Osteoblast (primary cell): ENCODE measurements at regions not wholly inside any gene's neighbourhood (a gene's known extent, or its start where the extent isn't known, plus 50 kb on each side); places are given as distances from the start of the nearest gene placed in this dataset.

Experiments
- DNase-seq: peaks from one replicate; pipeline ENCODE4 v3.0.0; 2011; ENCODE audit warnings: low spot score, mixed read lengths; ENCODE audit not compliant: insufficient read length; ENCODE audit errors: missing footprints
- H2AFZ ChIP-seq: 2 replicates; pipeline ENCODE4 v1.6.0; 2011; ENCODE audit warnings: mild to moderate bottlenecking, low read length
- H3K27ac ChIP-seq: 2 replicates; pipeline ENCODE4 v1.5.1; 2011; ENCODE audit warnings: mild to moderate bottlenecking, low read depth, low read length, moderate library complexity
- H3K27me3 ChIP-seq: 2 replicates; pipeline ENCODE4 v1.6.0; 2012; ENCODE audit warnings: mild to moderate bottlenecking, control low read depth, inconsistent platforms, low read length, moderate library complexity; ENCODE audit not compliant: insufficient read depth
- H3K36me3 ChIP-seq: 2 replicates; pipeline ENCODE4 v1.5.1; 2011; ENCODE audit warnings: mild to moderate bottlenecking, low read length, control low read depth, moderate library complexity; ENCODE audit not compliant: insufficient read depth
- H3K4me1 ChIP-seq: 2 replicates; pipeline ENCODE4 v1.5.1; 2011; ENCODE audit warnings: mild to moderate bottlenecking, low read length, control low read depth, moderate library complexity; ENCODE audit not compliant: insufficient read depth
- H3K4me2 ChIP-seq: 2 replicates; pipeline ENCODE4 v1.6.0; 2011; ENCODE audit warnings: mild to moderate bottlenecking, low read length; ENCODE audit not compliant: insufficient read depth
- H3K4me3 ChIP-seq: fragments of 200-600 bp; sonication (generic); 3 replicates; pipeline ENCODE4 v1.5.1; 2012; ENCODE audit warnings: mild to moderate bottlenecking, low read length, inconsistent platforms; ENCODE audit not compliant: insufficient read depth
- H3K79me2 ChIP-seq: 2 replicates; pipeline ENCODE4 v1.6.0; 2012; ENCODE audit warnings: mild to moderate bottlenecking, low read length, control low read depth, inconsistent platforms; ENCODE audit not compliant: insufficient read depth
- H3K9me3 ChIP-seq: 2 replicates; pipeline ENCODE4 v1.5.1; 2011; ENCODE audit warnings: low read depth, low read length, control low read depth
- H4K20me1 ChIP-seq: 2 replicates; pipeline ENCODE4 v1.6.0; 2012; ENCODE audit warnings: mild to moderate bottlenecking, low read length, control low read depth; ENCODE audit not compliant: insufficient read depth
- CTCF ChIP-seq: IDR thresholded peaks from 2 replicates; pipeline ENCODE4 v1.5.1; 2011; ENCODE audit warnings: mild to moderate bottlenecking, low read depth, low read length, moderate library complexity; ENCODE audit errors: extremely low read depth

GRCh38 chr15:96595951-96596350 is 265.5 kb downstream of the NR2F2 start:
- DNase-seq: no peak
- no peak overlapping the region for H3K27ac ChIP-seq
- no peaks in the 10 kb centered on the region for H3K27me3 ChIP-seq
- no peaks in the 10 kb centered on the region for H3K36me3 ChIP-seq
- no peak overlapping the region for H2AFZ ChIP-seq
- H3K4me2 ChIP-seq: no peak overlapping the region
- no peak for TF ChIP-seq CTCF
- no peaks in the 10 kb centered on the region for H3K9me3 ChIP-seq
- H4K20me1 ChIP-seq: no peaks in the 10 kb centered on the region
- no peak overlapping the region for H3K4me3 ChIP-seq
- no peaks in the 10 kb centered on the region for H3K79me2 ChIP-seq
- no peaks in the 10 kb centered on the region for H3K4me1 ChIP-seq

GRCh38 chr15:96598514-96598913 is 268.0 kb downstream of the NR2F2 start:
- no peak for TF ChIP-seq CTCF
- H3K27me3 ChIP-seq: no peaks in the 10 kb centered on the region
- no peaks in the 10 kb centered on the region for H3K9me3 ChIP-seq
- H3K4me1 ChIP-seq: no peaks in the 10 kb centered on the region
- H2AFZ ChIP-seq: no peak overlapping the region
- no peaks in the 10 kb centered on the region for H3K36me3 ChIP-seq
- no peaks in the 10 kb centered on the region for H3K79me2 ChIP-seq
- no peak overlapping the region for H3K4me2 ChIP-seq
- no peak overlapping the region for H3K27ac ChIP-seq
- DNase-seq: no peak
- H3K4me3 ChIP-seq: no peak overlapping the region
- H4K20me1 ChIP-seq: no peaks in the 10 kb centered on the region

- DNase-seq: no peak
- Histone ChIP-seq H3K4me2 (no peak overlapping the region), H2AFZ (no peak overlapping the region), H3K79me2 (no peaks in the 10 kb centered on the region), H3K4me1 (no peaks in the 10 kb centered on the region), H3K36me3 (no peaks in the 10 kb centered on the region), H3K4me3 (no peak overlapping the region), H3K27me3 (no peaks in the 10 kb centered on the region), H3K9me3 (no peaks in the 10 kb centered on the region), H4K20me1 (no peaks in the 10 kb centered on the region), H3K27ac (no peak overlapping the region)
- no peak for TF ChIP-seq CTCF
Observed at GRCh38 chr15:96599268-96599667, 268.8 kb downstream of the NR2F2 start.

- Histone ChIP-seq H3K79me2 (no peaks in the 10 kb centered on the region), H3K4me3 (no peak overlapping the region), H4K20me1 (no peaks in the 10 kb centered on the region), H3K4me1 (no peaks in the 10 kb centered on the region), H2AFZ (no peak overlapping the region), H3K36me3 (no peaks in the 10 kb centered on the region), H3K9me3 (peaks cover 2% of the 10 kb centered on the region), H3K4me2 (no peak overlapping the region), H3K27me3 (no peaks in the 10 kb centered on the region), H3K27ac (no peak overlapping the region)
- TF ChIP-seq CTCF: no peak
- DNase-seq: no peak
Observed at GRCh38 chr15:96600350-96600749, 269.9 kb downstream of the NR2F2 start.
